Activated CD4-positive, CD25-positive, alpha-beta regulatory T cell treated with anti-CD3 and anti-CD28 coated beads, Interleukin-2, amount 50 U/mL, for 24 hours (primary cell): ENCODE measurements at regions not wholly inside any gene's neighbourhood (a gene's known extent, or its start where the extent isn't known, plus 50 kb on each side); places are given as distances from the start of the nearest gene placed in this dataset.
"Not testable (repeated sequence)": the region's sequence is repeated elsewhere in the genome, so short reads cannot be mapped to it uniquely, and the experiment has no call there.

ENCODE experiments used
- ATAC-seq, 2 donors: fragments of 150-1000 bp; cut with Tn5 transposase; one replicate each; pipeline ENCODE4 v1.10.0; 2021; ENCODE audit warnings: mild to moderate bottlenecking in 1 of 2, moderate library complexity in 1 of 2

- no peak for ATAC-seq
Observed at GRCh38 chr20:4431446-4431845, 182.4 kb upstream of the ADRA1D start.

GRCh38 chr20:4430826-4431225 is 181.7 kb upstream of the ADRA1D start:
- not testable (repeated sequence) for ATAC-seq

- ATAC-seq = no peak
Observed at GRCh38 chr20:4427940-4428586, 179.0 kb upstream of the ADRA1D start.

DNA sequence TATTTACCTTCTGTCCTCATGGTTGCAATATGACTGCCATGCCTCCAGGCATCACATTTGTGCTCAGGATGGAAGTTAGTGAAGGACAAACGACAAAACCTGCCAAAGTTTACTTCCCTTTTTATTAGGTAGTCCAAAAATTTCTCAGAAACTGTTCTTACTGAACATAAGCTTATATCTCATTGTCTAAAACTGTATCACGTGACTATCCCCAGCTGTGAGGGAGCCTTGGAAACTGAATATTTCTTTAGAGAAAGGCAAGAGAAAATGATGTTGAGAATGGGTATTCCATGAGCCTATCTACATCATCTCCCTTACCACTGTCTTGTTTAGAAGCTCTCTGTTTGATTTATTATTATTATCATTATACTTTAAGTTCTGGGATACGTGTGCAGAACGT is 169.1 kb upstream of the ADRA1D start:
- no peak for ATAC-seq

DNA sequence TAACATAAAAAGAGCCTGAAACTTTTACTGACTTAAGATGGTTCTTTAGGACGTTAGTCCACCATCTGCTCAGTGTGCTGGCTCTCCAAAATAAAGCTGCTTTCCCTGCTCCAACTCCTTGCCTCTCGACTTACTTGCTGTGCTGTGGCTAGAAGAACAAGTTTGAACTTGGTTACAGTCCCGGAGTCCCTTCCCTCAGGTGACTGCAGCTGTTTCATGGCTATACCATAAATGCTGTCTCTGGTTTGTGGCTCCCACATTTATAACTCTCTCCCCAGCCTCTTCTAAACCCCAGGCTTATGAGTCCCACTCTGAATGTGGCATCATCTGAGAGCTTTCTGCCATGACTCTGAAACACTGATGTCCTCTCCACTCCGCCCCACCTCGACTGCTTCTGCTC is 166.2 kb upstream of the ADRA1D start:
- no peak for ATAC-seq

DNA sequence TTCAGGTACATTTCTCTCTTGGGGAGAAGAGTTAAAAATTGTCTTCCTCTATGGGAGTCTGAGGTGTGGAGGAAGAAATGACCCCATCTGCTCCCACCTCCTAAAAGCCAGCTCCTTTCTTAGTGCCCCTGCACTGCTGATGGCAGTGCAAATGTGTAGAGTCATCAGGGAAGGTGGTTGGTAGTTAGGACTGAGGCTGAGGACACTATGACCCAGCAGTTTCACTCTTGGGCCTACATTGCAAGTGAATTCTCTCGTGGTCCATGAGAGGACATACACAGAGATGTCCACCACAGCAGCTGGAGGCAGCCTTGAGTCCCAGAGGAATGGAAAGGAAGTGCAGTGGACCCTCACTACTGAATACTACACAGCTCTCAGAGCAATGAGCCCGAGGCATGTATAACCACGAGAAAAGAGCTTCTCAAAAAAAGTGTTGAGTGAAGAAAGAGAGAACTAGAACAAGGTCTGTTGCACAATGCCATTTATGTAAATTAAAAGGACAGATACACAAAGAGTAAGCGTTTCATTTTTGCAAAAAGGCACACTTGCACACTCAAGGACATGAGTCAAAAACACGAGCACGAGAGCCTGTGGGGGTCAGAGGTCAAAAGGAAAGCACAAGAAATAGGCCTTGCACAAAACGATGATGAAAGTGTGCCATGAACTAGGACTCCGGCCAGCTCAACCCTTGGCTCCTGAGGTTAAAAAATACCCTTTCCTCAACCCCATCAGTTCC is 164.4 kb upstream of the ADRA1D start:
- ATAC-seq = no peak

- ATAC-seq = no peak
Observed at GRCh38 chr20:4412216-4412615, 163.1 kb upstream of the ADRA1D start.

DNA sequence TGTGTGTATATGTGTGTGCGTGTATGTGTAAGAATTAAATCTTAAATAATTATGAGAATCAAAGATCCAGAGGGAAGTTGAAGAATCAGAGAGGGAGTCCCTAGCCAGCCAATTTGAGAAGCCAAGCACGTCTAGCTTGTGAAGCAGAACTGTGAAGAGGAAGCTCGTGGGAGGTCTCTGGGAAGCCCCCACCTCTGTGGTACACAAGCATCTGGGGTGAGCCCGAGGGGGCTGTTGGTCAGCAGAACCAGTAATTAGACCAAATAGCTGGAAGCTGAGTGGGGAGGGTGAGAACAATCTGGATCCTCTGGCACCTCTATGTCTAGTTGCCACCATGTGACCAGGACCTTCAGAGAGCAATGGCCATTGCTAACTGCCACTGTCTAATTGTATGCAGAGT is 162.7 kb upstream of the ADRA1D start:
- no peak for ATAC-seq

- no peak for ATAC-seq
Observed at GRCh38 chr20:4406627-4407026, 157.5 kb upstream of the ADRA1D start.

- ATAC-seq = no peak
Observed at GRCh38 chr20:4401601-4402000, 152.5 kb upstream of the ADRA1D start.

- ATAC-seq = no peak
Observed at GRCh38 chr20:4384961-4385360, 135.9 kb upstream of the ADRA1D start.

- no peak for ATAC-seq
Observed at GRCh38 chr20:4383961-4384360, 134.9 kb upstream of the ADRA1D start.

DNA sequence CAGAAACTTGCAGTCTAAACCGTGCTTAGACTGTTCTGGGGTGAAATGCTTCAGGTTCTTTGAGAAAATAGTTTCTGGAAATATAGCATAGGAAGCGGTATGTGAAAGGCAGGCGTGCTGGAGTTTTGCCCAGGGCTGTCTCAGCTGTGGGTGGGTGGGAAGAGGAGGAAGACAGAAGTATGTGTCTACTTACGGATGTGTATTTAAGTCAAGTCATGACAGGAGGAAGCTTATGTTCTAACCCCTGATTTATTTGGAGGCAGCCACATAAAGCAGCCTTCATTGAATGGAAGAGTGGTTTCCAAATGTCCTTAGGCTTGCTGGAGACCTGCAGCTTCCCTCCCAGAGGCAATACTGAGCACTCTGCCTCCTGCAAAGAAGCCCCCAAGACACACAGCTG is 126.8 kb upstream of the ADRA1D start:
- no peak for ATAC-seq

- ATAC-seq = peak; percentile 19 to 32
Observed at GRCh38 chr20:4373454-4373853, 124.4 kb upstream of the ADRA1D start.

DNA sequence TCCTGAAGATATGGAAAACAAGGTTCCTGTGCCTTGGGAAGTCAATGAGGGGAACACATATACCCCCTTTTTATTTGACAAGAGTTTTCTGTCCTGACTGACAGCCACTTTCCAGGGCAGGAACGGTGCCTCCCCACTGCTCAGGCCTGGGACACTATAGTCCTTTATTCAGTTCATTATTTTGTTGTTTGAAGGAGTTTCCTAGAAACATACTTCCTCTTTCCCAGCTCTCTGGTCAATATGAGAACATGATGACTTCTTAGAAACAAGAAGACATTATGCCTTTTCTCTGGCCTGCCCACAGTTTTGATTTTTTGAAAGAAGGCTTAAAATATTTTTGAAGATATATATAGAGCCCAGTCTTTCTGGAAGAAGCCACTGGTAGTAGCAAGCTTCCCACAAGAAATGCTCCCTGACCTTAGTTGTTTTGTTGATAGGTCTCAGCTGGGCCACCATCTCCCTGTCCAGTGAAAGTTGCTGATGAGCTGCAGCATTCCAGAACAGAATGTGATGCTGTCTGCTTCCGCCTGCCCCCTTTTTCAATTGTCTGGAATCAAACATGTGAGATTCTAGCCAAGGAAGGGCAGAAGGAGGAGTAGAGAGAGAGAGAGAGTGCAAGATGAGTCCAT is 122.7 kb upstream of the ADRA1D start:
- no peak for ATAC-seq

DNA sequence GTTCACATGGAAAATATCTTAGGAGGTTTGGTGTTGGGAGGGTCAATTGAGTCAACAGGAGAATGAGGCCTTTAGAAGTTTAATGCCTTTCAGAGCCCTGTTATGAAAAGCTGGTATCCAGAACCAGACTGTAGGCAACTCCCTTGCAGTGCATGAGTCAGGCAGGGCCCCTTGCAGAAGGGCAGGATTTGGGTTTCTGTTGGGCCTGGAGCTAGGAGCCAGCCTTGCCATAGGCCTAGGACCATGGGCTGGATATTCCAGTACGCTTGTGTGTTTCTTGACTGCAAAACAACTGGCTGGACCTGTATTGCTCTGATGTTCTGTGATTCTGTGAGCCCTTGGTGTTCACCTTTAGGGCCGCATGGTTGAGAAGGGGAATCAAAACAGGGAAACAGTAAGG is 121.8 kb upstream of the ADRA1D start:
- ATAC-seq = no peak

DNA sequence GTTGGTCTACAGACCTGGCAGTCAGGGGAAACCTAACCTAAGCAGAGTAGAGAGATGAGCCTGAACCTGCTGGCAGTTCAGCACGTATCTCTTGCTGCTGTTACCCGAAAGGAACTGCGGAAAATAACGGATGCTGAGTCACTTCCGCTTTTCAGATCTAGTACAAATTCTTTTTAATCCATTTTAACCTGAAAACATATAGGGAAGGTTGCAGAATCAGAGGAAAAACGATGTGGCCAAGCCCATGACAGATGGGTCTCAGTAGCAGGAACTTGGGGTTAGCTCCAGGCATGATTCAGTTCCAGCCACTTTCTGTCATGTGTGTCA is 120.7 kb upstream of the ADRA1D start:
- ATAC-seq = peak; percentile 81 to 85

DNA sequence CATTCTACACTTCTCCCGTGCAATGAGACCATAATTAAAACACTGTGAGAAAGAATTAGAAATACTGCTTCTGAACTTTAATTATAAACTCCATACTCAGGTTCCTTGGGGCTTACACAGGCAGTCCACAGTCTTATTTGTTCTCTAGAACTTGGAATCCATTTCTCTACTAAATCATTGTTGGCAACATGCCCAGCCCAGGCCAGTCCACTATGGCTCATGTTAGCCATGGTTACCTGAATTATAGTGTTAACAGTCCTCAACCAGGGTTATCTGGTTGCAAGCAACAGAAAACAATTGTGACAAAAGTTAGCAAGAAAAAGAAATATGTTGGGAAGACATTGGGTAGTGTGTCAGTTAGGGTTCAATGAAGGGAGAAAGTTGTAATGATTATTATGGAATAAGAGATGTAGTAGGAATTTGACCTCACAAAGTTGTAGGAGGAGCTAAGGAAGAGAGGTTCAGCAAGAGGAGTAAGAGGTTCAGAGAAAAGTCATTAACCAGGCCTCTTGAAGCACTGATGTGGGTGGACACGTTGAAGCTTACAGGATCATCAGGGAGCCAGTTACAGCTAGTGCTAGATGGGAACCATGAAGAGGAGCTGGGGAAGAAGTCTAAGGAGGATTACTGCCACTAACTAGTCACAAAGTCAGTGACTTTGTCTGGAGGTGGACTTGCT is 120.2 kb upstream of the ADRA1D start:
- peak in 1 of 2 donors; percentile 56 for ATAC-seq

DNA sequence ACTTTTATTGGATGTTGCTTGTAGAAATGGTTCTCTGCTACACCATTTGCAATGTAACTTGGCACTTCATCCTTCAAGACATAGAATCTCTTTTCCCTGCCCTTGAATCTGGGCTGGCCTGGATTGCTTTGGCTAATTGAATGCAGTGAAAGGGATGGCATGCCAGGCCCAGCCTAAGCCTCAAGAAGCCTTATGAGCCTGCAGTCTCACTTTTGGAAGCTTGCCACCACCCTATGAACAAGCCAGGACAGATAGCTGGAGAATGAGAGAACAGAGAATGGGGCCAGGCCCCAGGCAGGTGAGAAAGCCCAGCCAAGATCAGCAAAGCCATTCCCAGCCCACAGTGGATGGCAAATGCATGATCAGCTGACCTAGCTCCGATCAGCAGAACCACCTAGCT is 117.0 kb upstream of the ADRA1D start:
- ATAC-seq = no peak

DNA sequence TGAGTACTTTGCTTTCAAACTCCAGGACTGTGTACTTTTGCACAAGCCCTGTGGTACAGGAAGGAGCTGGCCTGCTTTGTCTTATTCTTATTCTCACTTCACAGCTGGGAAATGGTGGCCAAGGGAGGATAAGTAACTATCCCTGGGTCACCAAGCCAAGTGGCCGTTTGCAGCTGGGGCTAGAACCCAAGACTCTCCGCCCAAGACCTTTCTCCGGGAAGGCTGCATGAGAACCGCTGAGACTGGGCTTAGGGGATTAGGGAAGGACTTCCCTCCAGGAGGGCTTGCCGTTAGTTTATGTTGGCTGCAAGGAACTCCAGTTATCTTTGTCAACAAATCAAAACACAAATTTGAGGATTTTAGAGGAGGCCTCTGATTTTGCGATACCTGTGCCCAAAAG is 109.5 kb upstream of the ADRA1D start:
- ATAC-seq = no peak

GRCh38 chr20:4352348-4352747 is 103.3 kb upstream of the ADRA1D start:
- ATAC-seq = no peak

GRCh38 chr20:4350096-4350495 is 101.0 kb upstream of the ADRA1D start:
- ATAC-seq = no peak

- no peak for ATAC-seq
Observed at GRCh38 chr20:4344670-4345069, 95.6 kb upstream of the ADRA1D start.

GRCh38 chr20:4342609-4343008 is 93.5 kb upstream of the ADRA1D start:
- no peak for ATAC-seq
